Activated T-cell treated with anti-CD3 and anti-CD28 coated beads, Interleukin-2, amount 50 U/mL, for 48 hours (primary cell): ENCODE measurements at regions not wholly inside any gene's neighbourhood (a gene's known extent, or its start where the extent isn't known, plus 50 kb on each side); places are given as distances from the start of the nearest gene placed in this dataset.
"Not testable (repeated sequence)": the region's sequence is repeated elsewhere in the genome, so short reads cannot be mapped to it uniquely, and the experiment has no call there.

Experiments
- DNase-seq, 2 experiments: peaks; one replicate each; pipeline ENCODE4 v3.0.0-alpha.2; 2020

DNA sequence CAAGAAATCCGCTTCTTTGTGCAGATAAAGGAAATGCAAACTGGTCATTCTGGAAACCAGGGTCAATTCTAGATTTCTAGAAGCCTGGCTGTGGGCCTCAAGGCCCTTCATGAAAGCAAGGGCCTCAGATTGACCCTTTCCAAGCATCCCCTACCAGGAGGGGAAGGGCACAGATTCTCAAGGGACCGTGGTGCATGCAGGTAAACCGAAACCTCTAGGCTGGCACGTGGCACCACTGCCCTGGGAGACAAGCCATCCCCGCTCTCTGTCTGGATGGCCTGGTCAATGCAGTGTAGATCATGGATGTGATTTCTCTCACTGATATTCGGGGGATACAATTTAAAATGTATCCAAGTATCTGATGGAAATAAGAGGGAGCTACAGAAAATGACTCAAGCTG lies 69.4 kb downstream of the TOMM20 start:
- no peak for DNase-seq

DNA sequence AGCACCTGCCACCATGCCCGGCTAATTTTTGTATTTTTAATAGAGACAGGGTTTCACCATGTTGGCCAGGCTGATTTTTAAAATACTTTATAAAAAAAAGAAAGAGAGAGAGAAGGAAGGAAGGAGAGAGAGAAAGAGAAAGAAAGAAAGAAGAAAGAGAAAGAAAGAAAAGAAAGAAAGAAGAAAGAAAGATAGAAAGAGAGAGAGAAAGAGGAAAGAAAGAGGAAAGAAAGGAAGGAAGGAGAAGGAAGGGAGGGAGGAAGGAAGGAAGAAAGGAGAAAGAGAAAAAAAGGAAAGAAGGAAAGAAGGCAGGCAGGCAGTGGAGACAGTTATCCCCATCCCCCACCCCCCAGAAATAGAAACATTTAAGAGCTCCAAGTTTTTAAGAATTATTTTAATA lies 69.9 kb downstream of the TOMM20 start:
- no peak for DNase-seq

- DNase-seq = no peak
These were observed 71.0 kb downstream of the TOMM20 start for GRCh38 chr1:235057385-235058306.

- peak in 1 of 2 experiments; percentile 51 for DNase-seq
These were observed 71.7 kb downstream of the TOMM20 start for GRCh38 chr1:235056937-235057336.

GRCh38 chr1:235054936-235055335 lies 73.7 kb downstream of the TOMM20 start:
- no peak for DNase-seq

DNA sequence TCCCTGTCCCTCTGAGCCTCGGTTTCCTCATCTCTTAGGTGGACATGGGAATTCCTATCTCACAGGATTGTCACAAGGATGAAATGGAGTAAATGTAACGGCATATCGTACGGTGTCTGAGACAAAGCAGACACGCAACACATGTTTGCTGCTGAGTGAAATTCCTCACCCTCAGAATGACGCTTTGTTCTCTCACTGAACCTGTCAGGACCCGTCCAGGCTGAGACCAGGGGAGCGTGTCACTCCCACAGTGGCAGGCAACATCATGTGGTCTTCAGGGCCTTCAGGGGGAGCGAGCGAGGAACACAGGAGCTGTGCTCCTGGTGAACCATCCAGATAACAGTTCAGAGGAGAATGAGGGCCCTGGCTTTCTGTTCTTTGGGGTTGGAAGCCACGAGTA lies 74.2 kb downstream of the TOMM20 start:
- no peak for DNase-seq

DNA sequence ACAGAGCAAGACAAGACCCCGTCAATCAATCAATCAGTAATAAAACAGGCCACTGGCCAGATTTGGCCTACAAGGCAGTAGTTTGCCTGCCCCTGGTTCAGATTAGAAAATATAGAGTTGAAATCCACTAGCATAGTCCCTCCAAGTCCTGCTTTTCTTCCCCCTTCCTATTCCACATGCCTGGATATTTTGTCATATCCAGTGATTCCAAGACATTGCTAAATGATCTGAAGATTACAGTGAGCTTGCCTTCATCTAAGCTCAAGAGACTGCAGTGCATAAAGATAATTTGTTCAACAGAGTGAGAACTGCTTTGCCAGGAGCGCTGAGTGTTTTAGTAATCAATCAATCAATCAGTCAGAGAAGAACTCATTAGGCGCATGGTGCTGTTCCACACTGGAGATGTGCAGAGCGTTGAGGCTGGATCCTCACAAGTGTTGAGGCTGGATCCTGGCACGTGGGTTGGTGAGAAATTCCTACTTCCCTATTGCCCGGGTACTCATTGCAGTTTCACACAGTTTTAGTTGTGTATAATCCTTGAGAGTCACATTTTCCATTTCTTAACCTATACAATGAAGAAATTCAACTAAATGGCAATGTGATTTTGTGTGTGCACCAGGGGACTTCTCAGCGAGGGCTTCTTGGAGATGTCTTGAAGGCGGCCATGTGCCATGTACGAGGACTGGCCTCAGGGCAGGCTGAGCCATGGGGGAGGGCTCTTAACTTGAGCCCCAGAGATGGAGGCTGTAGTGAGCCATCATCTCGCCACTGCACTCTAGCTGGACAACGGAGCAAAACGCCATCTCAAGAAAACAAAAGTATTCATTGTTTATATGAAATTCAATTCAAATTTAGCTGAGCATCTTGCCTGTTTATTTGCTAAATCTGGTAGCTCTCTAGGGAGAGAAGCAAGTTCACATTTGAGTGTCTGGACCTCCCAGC lies 76.3 kb downstream of the TOMM20 start:
- DNase-seq = no peak

- DNase-seq = no peak
These were observed 77.1 kb downstream of the TOMM20 start for GRCh38 chr1:235051521-235051920.

DNA sequence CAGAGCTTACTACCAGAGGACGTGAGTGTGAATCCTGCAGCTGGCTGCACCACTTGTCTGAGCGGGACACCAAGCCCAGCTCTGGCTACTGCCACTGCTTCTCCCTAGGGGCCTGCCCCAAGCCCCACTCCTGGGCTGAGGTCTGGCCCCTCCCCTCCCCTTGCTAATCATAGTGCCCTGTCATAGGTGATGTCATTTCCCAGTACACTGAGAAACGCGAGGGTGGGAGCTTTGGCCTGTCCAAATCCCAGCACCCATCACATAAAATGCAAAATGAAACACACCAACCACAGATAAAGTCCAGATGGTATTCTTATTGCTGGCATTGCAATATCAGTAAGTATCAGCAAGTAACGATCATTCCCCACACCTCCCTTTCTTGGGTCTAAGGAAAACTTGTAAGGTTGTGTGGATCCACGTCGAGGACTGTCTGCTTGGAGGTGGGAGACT lies 77.7 kb downstream of the TOMM20 start:
- peak; percentile 59 to 72 for DNase-seq

GRCh38 chr1:235049716-235050378 lies 78.8 kb downstream of the TOMM20 start:
- not testable (repeated sequence) for DNase-seq

- DNase-seq = peak in 1 of 2 experiments; percentile 33
These were observed 79.4 kb downstream of the TOMM20 start for GRCh38 chr1:235049217-235049616.

DNA sequence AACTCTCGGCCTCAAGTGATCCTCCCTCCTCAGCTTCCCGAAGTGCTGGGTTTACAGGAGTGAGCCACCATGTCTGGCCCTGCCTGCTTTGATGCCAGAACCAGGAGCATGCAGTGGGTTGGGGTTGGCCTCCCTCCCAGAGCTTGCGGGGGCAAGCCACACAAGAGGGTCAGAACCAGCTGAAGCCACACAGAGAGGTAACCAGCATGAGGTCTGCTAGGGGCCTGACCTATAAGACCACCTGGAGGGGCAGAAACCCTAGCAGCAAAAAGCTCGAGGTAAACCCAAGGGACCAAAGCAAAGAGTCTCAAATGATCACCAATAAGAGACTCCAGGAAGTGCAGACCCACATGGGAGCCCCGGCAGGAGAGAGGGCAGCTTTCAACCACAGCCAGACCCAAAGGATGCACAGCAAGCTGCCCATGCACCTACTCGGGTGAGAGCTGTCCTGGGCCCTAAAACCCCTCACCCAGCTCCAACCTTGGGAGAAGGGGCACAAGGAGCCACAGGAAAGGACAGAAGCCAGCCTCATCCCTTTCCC lies 81.2 kb downstream of the TOMM20 start:
- DNase-seq = peak; percentile 45 to 46

DNA sequence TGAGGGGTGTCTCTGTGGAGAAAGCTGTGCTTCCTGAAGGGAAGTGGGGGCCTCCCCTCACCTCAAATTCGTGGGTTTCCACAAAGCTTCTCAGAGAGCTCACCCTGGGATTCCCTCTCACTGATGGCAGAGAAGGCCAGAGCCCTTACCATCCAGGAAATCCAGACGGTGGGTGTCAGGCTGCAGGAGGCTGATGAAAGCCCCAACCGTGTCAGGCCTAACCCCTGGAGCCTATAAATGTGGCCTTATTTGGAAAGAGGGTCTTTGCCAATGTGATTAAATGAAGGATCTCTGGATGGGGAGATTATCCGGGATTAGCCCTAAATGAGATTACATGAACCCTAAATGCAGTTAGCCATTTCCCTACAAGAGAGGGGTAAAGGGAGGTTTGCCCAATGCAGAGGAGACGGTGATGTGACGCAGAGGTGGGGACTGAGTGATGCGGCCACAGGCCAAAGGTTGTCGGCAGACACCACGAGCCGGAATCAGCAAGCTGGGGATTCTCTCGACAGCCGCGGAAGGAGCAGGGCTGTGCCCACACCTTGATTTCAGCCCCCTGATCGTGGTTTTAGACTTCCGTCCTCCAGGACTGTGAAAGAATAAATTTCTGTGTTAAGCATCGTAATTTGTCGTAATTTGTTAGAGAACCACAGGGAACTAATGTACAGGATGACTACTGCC lies 82.6 kb downstream of the TOMM20 start:
- no peak for DNase-seq

DNA sequence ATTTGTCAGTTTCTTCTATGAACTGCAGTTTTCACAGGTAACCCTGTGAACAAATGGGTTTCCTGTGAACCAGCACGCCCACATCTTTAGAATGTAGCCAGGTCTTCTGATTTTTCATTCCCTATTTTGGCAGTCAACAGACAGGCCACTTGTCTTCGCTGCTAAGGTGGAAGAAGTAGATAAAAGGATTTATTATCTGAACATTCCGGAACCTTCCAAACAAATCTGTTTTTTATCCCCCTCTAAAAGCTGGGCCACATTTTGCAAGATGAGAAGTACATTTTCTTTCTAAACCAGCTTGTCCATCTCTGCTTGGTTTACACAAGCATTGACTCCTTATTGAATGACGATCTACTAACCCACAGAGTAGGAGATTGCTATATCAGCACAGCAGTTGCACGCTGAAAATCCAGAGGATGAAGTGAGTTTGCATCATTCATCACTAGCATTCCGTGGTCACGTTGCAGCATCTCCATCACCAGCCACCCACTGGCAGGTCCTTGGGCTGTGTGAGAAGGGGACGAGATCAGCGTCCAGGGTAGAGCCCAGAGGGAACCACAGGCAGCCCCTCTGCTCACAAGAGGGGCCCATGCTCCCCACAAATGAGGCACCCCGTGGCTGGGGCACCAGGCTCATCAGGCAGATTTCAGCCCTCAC lies 83.5 kb downstream of the TOMM20 start:
- peak in 1 of 2 experiments; percentile 41 for DNase-seq

DNA sequence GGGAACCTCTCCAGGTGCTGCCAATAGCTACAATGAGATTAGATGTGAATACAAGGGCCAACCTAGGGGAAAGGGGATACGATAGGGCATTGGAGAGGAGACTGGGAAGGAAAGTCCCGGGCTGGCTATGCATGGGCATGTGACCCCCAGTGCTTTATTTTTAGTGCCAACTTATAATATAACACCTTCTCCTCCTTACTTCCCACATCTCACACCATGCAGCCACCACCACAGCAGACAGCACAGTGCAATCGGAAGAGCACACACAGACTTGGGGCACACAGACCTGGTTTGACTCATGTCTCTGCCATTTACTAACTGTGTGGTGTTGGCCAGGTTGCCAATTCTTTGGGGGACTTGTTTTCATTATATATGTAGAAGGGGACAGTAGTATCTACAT lies 85.4 kb downstream of the TOMM20 start:
- no peak for DNase-seq

DNA sequence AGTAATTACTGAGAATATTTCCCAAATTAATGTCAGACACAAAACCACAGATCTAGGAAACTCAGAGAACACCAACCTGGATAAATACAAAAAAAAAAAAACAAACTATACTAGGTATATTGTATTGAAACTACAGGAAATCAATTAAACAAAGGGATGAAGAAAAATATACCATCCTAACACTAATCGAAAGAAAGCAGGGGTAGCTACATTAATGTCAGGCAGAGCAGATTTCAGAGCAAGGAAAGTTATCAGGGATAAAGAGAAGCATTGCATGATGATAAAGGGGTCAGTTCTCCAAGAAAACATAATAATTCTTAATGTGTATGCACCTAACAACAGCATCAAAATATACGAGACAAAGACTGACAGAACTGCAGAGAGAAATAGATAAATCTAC lies 89.9 kb downstream of the TOMM20 start:
- no peak for DNase-seq

DNA sequence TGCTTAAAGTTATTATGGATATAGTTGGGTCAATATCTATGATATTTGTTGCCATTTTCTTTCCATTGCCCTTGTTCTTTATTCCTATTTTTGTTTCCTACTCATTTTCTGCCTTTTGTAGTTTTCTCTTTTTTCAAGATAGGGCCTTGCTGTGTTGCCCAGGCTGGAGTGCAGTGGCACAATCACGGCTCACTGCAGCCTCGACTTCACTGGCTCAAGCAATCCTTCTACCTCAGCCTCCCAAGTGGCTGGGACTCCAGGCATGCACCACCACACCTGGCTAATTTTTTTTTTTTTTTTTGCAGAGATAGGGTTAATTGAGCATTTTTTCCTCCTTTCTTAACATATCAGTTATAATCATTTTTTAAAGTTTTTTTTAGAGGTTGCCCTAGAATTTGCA lies 92.7 kb downstream of the TOMM20 start:
- DNase-seq = no peak

DNA sequence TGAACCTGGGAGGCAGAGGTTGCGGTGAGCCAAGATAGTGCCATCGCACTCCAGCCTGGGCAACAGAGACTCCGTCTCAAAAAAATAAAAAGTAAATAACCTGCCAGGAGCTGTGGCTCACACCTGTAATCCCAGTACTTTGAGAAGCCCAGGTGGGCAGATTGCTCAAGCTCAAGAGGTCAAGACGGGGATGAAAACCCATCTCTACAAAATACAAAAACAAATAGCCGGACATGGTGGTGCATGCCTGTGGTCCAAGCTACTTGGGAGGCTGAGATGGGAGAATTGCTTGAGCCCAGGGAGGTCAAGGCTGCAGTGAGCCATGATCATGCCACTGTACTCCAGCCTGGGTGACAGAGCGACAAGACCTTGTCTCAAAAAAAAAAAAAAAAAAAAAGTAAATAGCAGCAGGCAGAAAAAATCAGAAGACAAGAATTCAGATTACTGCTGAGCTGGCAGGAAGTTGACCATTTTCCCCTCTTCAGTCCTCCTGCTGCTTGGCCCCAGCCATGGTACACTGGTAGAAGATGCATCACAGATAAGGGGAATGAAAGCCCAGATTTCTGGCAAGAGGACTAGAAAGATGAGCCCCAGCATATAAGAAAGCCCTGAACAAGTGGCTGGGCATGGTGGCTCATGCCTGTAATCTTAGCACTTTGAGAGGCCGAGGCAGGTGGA lies 97.6 kb downstream of the TOMM20 start:
- DNase-seq = peak in 1 of 2 experiments; percentile 11

- peak in 1 of 2 experiments; percentile 11 for DNase-seq
These were observed 100.8 kb downstream of the TOMM20 start for GRCh38 chr1:235027862-235028250.

DNA sequence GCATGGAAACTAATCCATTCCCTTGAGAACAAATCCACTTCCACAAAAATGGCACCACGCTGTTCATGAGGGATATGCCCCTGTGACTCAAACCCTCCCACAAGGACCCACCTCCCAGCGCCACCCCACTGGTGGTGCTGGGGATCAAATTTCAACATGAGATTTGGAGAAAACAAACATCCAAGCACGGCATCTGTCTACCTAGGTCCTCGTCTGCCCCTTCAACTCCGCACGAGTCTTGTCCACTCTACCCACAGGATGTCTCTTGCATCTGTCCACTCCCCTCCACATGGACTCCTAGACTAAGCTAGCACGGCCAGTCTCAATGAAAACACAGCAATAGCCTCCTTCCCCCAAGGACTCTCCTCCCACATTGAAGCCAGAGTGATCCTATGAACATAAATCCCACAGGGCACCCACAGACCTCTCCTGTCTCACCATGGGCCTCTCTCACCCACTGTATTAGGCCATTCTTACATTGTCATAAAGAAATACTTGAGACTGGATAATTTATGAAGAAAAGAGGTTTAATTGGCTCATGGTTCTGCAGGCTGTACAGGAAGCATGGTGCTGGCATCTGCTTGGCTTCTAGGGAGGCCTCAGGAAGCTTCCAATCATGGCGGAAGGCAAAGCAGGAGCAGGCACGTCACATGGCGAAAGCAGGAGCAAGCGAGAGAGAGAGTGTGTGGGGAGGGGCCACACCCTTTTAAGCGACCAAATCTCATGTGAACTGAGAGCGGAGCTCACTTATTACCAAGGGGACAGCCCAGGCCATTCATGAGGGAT lies 101.4 kb downstream of the TOMM20 start:
- peak; percentile 12 to 14 for DNase-seq
